OCI-LY1 (cell line): ENCODE measurements at regions not wholly inside any gene's neighbourhood (a gene's known extent, or its start where the extent isn't known, plus 50 kb on each side); places are given as distances from the start of the nearest gene placed in this dataset.

Experiments
- H2AFZ ChIP-seq: fragments of 200-600 bp; sonication (generic), shearing (Covaris generic); 2 replicates; pipeline ENCODE4 v1.6.0; 2014; ENCODE audit warnings: antibody characterized with exemption, mild to moderate bottlenecking, low read length
- H3F3A ChIP-seq: fragments of 200-600 bp; sonication (generic), shearing (Covaris generic); 2 replicates; pipeline ENCODE4 v1.6.0; 2014; ENCODE audit warnings: mild to moderate bottlenecking, antibody characterized with exemption, low read length, moderate library complexity; ENCODE audit not compliant: insufficient read depth
- H3K27ac ChIP-seq: fragments of 200-600 bp; sonication (generic); 2 replicates; pipeline ENCODE4 v1.5.1; 2014; ENCODE audit warnings: low read length, mixed run types, mild to moderate bottlenecking, low read depth; ENCODE audit not compliant: poor library complexity, severe bottlenecking
- H3K27me3 ChIP-seq: fragments of 200-600 bp; sonication (generic); 2 replicates; pipeline ENCODE4 v1.6.0; 2014; ENCODE audit warnings: antibody characterized with exemption, mild to moderate bottlenecking, low read length, moderate library complexity; ENCODE audit not compliant: insufficient read depth
- H3K36me3 ChIP-seq: fragments of 200-600 bp; sonication (generic); 2 replicates; pipeline ENCODE4 v1.6.1; 2014; ENCODE audit warnings: mild to moderate bottlenecking, antibody characterized with exemption, low read length, moderate library complexity, mixed read lengths; ENCODE audit not compliant: insufficient read depth
- H3K4me1 ChIP-seq: fragments of 200-600 bp; sonication (generic); 2 replicates; pipeline ENCODE4 v1.5.1; 2014; ENCODE audit warnings: mild to moderate bottlenecking, low read length, moderate library complexity; ENCODE audit not compliant: insufficient read depth, severe bottlenecking
- H3K4me2 ChIP-seq: fragments of 200-600 bp; sonication (generic), shearing (Covaris generic); 2 replicates; pipeline ENCODE4 v1.6.1; 2014; ENCODE audit warnings: low read length
- H3K4me3 ChIP-seq: fragments of 200-600 bp; sonication (generic); 2 replicates; pipeline ENCODE4 v1.5.1; 2014; ENCODE audit warnings: low read length, low read depth, mild to moderate bottlenecking, mixed read lengths; ENCODE audit not compliant: poor library complexity, severe bottlenecking
- H3K79me2 ChIP-seq: fragments of 200-600 bp; shearing (Covaris generic); 2 replicates; pipeline ENCODE4 v1.6.1; 2016; ENCODE audit warnings: mixed run types, low read length, mixed read lengths; ENCODE audit not compliant: insufficient read depth
- H3K9ac ChIP-seq: fragments of 200-600 bp; sonication (generic), shearing (Covaris generic); 2 replicates; pipeline ENCODE4 v1.6.1; 2014; ENCODE audit warnings: mild to moderate bottlenecking, low read length, mixed read lengths
- H3K9me2 ChIP-seq: fragments of 200-600 bp; sonication (generic), shearing (Covaris generic); 2 replicates; pipeline ENCODE4 v1.6.1; 2014; ENCODE audit warnings: low read depth, mild to moderate bottlenecking, low read length, mixed read lengths
- H3K9me3 ChIP-seq: fragments of 200-600 bp; shearing (Covaris generic); 2 replicates; pipeline ENCODE4 v1.6.1; 2014; ENCODE audit warnings: low read length, mixed read lengths
- H4K20me1 ChIP-seq: fragments of 200-600 bp; sonication (generic), shearing (Covaris generic); 2 replicates; pipeline ENCODE4 v1.6.0; 2016; ENCODE audit warnings: mild to moderate bottlenecking, low read length; ENCODE audit not compliant: insufficient read depth
- EZH2 ChIP-seq: fragments of 200-600 bp; sonication (generic), shearing (Covaris generic); IDR thresholded peaks from 2 replicates; pipeline ENCODE4 v1.8.0; 2017; ENCODE audit warnings: borderline replicate concordance, mixed run types, mild to moderate bottlenecking, antibody characterized with exemption, low read length, moderate library complexity, mixed read lengths
- TF ChIP-seq, protein P1 (sequence below): fragments of 200-600 bp; sonication (generic), shearing (Covaris generic); IDR thresholded peaks from 2 replicates; pipeline ENCODE4 v1.5.1; 2017; ENCODE audit warnings: mild to moderate bottlenecking, antibody characterized with exemption, low read length, moderate library complexity, mixed read lengths

GRCh38 chr2:42987112-42987922 lies 194.9 kb upstream of the HAAO start:
- TF ChIP-seq, protein P1, sequence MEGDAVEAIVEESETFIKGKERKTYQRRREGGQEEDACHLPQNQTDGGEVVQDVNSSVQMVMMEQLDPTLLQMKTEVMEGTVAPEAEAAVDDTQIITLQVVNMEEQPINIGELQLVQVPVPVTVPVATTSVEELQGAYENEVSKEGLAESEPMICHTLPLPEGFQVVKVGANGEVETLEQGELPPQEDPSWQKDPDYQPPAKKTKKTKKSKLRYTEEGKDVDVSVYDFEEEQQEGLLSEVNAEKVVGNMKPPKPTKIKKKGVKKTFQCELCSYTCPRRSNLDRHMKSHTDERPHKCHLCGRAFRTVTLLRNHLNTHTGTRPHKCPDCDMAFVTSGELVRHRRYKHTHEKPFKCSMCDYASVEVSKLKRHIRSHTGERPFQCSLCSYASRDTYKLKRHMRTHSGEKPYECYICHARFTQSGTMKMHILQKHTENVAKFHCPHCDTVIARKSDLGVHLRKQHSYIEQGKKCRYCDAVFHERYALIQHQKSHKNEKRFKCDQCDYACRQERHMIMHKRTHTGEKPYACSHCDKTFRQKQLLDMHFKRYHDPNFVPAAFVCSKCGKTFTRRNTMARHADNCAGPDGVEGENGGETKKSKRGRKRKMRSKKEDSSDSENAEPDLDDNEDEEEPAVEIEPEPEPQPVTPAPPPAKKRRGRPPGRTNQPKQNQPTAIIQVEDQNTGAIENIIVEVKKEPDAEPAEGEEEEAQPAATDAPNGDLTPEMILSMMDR = no peak
- no peak for TF ChIP-seq EZH2
- Histone ChIP-seq H3K4me1 (no peaks in the 10 kb centered on the region), H3K27me3 (no peaks in the 10 kb centered on the region), H4K20me1 (no peaks in the 10 kb centered on the region), H3K4me3 (no peak overlapping the region), H3K27ac (no peak overlapping the region), H3F3A (no peaks in the 10 kb centered on the region), H3K9me2 (no peaks in the 10 kb centered on the region), H3K9ac (no peak overlapping the region), H3K79me2 (no peaks in the 10 kb centered on the region), H3K36me3 (no peaks in the 10 kb centered on the region), H3K9me3 (no peaks in the 10 kb centered on the region), H3K4me2 (no peak overlapping the region), H2AFZ (no peak overlapping the region)

GRCh38 chr2:42984617-42985016 lies 192.2 kb upstream of the HAAO start:
- no peaks in the 10 kb centered on the region for H3K36me3 ChIP-seq
- H3K9ac ChIP-seq = no peak overlapping the region
- H3K9me3 ChIP-seq = no peaks in the 10 kb centered on the region
- no peaks in the 10 kb centered on the region for H3K4me1 ChIP-seq
- no peaks in the 10 kb centered on the region for H4K20me1 ChIP-seq
- H3K9me2 ChIP-seq = no peaks in the 10 kb centered on the region
- H3K4me3 ChIP-seq = no peak overlapping the region
- no peak overlapping the region for H2AFZ ChIP-seq
- no peak overlapping the region for H3K4me2 ChIP-seq
- H3K79me2 ChIP-seq = no peaks in the 10 kb centered on the region
- H3F3A ChIP-seq = no peaks in the 10 kb centered on the region
- no peak for TF ChIP-seq EZH2
- TF ChIP-seq, protein P1 = no peak
- 0 out of 2 replicates have a peak, but pooled peaks cover 5% of the 10 kb centered on the region for H3K27me3 ChIP-seq
- no peak overlapping the region for H3K27ac ChIP-seq

- no peak overlapping the region for H2AFZ ChIP-seq
- H3K9me2 ChIP-seq = no peaks in the 10 kb centered on the region
- H3K9ac ChIP-seq = no peak overlapping the region
- H3K4me3 ChIP-seq = no peak overlapping the region
- TF ChIP-seq EZH2 = no peak
- TF ChIP-seq, protein P1 = no peak
- no peak overlapping the region for H3K4me2 ChIP-seq
- no peak overlapping the region for H3K27ac ChIP-seq
- H3F3A ChIP-seq = no peaks in the 10 kb centered on the region
- H3K79me2 ChIP-seq = no peaks in the 10 kb centered on the region
- no peaks in the 10 kb centered on the region for H4K20me1 ChIP-seq
- H3K27me3 ChIP-seq = 0 out of 2 replicates have a peak, but pooled peaks cover 5% of the 10 kb centered on the region
- no peaks in the 10 kb centered on the region for H3K4me1 ChIP-seq
- no peaks in the 10 kb centered on the region for H3K9me3 ChIP-seq
- H3K36me3 ChIP-seq = no peaks in the 10 kb centered on the region
Observed at GRCh38 chr2:42984081-42984480, 191.7 kb upstream of the HAAO start.
